ENCODE measurements at regions not wholly inside any gene's neighbourhood (a gene's known extent, or its start where the extent isn't known, plus 50 kb on each side); places are given as distances from the start of the nearest gene placed in this dataset.

DNA sequence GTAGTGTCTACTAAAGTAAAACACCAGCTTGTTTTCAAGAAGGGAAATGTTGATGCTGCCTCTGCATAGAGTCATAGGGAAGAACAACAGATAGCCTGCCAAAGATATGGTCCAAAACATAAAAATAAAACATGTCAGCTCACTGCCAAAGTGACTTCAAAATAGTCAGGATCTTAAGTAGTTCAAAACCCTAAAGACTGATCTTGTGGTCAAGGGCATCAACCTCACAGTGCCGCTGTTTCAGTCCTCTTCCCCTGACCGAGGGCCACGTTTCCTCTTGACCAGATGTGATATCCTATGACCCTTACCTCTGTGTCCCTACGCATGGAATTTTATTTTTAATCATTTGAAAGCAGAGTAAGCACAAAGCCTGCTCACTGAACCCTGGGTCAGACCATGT, 104.2 kb upstream of the CNKSR3 start:
- TF ChIP-seq, protein P1, sequence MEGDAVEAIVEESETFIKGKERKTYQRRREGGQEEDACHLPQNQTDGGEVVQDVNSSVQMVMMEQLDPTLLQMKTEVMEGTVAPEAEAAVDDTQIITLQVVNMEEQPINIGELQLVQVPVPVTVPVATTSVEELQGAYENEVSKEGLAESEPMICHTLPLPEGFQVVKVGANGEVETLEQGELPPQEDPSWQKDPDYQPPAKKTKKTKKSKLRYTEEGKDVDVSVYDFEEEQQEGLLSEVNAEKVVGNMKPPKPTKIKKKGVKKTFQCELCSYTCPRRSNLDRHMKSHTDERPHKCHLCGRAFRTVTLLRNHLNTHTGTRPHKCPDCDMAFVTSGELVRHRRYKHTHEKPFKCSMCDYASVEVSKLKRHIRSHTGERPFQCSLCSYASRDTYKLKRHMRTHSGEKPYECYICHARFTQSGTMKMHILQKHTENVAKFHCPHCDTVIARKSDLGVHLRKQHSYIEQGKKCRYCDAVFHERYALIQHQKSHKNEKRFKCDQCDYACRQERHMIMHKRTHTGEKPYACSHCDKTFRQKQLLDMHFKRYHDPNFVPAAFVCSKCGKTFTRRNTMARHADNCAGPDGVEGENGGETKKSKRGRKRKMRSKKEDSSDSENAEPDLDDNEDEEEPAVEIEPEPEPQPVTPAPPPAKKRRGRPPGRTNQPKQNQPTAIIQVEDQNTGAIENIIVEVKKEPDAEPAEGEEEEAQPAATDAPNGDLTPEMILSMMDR (IDR thresholded peaks at IDR 0.05; ENCODE audit: extremely low read depth in 1 of 2, insufficient read depth in 1 of 2, low read depth in 1 of 2, low read length in 2 of 2), result no peak
- TF ChIP-seq POLR2AphosphoS5 (IDR thresholded peaks at IDR 0.05; ENCODE audit: insufficient read depth, low read depth, low read length), result no peak
- no peak for TF ChIP-seq EZH2 (IDR thresholded peaks at IDR 0.05; ENCODE audit: borderline replicate concordance, low read depth, low read length, severe bottlenecking)
- no peak for TF ChIP-seq POLR2A (IDR thresholded peaks at IDR 0.05; ENCODE audit: low read depth, low read length)
- no peak for TF ChIP-seq MYC (IDR thresholded peaks at IDR 0.05; ENCODE audit: low read depth, low read length)
- no peak for TF ChIP-seq GATA2 (IDR thresholded peaks at IDR 0.05; ENCODE audit: insufficient read depth, insufficient read length, low read depth, low read length)
- TF ChIP-seq, protein P2, sequence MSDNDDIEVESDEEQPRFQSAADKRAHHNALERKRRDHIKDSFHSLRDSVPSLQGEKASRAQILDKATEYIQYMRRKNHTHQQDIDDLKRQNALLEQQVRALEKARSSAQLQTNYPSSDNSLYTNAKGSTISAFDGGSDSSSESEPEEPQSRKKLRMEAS (IDR thresholded peaks at IDR 0.05; ENCODE audit: insufficient read depth, insufficient read length), result no peak
- TF ChIP-seq FOS (IDR thresholded peaks at IDR 0.05; ENCODE audit: borderline replicate concordance, insufficient read depth, low read length), result no peak
- TF ChIP-seq JUN (IDR thresholded peaks at IDR 0.05; ENCODE audit: borderline replicate concordance, insufficient read depth, insufficient read length, low read depth), result no peak

Data from endothelial cell of umbilical vein (primary cell).